Left cardiac atrium (tissue), 4 donors: ENCODE measurements at regions not wholly inside any gene's neighbourhood (a gene's known extent, or its start where the extent isn't known, plus 50 kb on each side); places are given as distances from the start of the nearest gene placed in this dataset.
"Not testable (repeated sequence)": the region's sequence is repeated elsewhere in the genome, so short reads cannot be mapped to it uniquely, and the experiment has no call there.

Source experiments
- ATAC-seq, 2 donors: fragments of 200-7000 bp; cut with Tn5 transposase; one replicate each; pipeline ENCODE4 v1.9.1; 2020; ENCODE audit warnings: mild to moderate bottlenecking in 2 of 2, moderate library complexity in 2 of 2
- DNase-seq: peaks from one replicate; pipeline ENCODE4 v3.0.0-alpha.2; 2020
- intact Hi-C, 2 donors: fragments of 100-400 bp; cut with DNase I; formaldehyde crosslinking; loops; one replicate each; pipeline versions ENCODE4 v1.14.1 to v1.15.1; 2022 to 2023
- donor health status: DM: no; HTN: yes; CAD: no.
- donor health status: DM: no; HTN: yes; CAD: no; lungs with severe emphysema.
- donor health status: DM: yes; HTN: yes; CAD: no.
- donor health status: Dilated cardiomyopathy.

- DNase-seq (no peak), ATAC-seq (no peak)
- intact Hi-C loops: no loop called here
These were observed 768.1 kb upstream of the LRFN5 start for GRCh38 chr14:40838601-40839000.

- no peak for DNase-seq
- intact Hi-C loops: no loop called here
- ATAC-seq: no peak
These were observed 800.2 kb upstream of the LRFN5 start for GRCh38 chr14:40806471-40806870.

- intact Hi-C loops: no loop called here
- ATAC-seq (no peak), DNase-seq (no peak)
These were observed 810.5 kb upstream of the LRFN5 start for GRCh38 chr14:40796168-40796567.

GRCh38 chr14:40784860-40785259, 821.8 kb upstream of the LRFN5 start:
- intact Hi-C loops: no loop called here
- no peak for DNase-seq
- no peak for ATAC-seq

GRCh38 chr14:40762685-40763084, 844.0 kb upstream of the LRFN5 start:
- no peak for DNase-seq
- ATAC-seq: no peak
- intact Hi-C loops: no loop called here

GRCh38 chr14:40762177-40762576, 844.5 kb upstream of the LRFN5 start:
- no peak for ATAC-seq
- intact Hi-C loops: no loop called here

GRCh38 chr14:40760704-40761103, 846.0 kb upstream of the LRFN5 start:
- DNase-seq (no peak), ATAC-seq (no peak)
- intact Hi-C loops: no loop called here

More at GRCh38 chr14:40762177-40762576, 844.5 kb upstream of the LRFN5 start:
- no peak for DNase-seq

- ATAC-seq (no peak), DNase-seq (no peak)
- intact Hi-C loops: no loop called here
These were observed 848.6 kb upstream of the LRFN5 start for GRCh38 chr14:40758076-40758475.

- intact Hi-C loops: no loop called here
- ATAC-seq (no peak), DNase-seq (no peak)
These were observed 849.2 kb upstream of the LRFN5 start for GRCh38 chr14:40757376-40757950.

GRCh38 chr14:40733206-40733605, 873.5 kb upstream of the LRFN5 start:
- ATAC-seq (no peak), DNase-seq (no peak)
- intact Hi-C loops: no loop called here

- ATAC-seq (no peak), DNase-seq (no peak)
- intact Hi-C loops: no loop called here
These were observed 879.6 kb upstream of the LRFN5 start for GRCh38 chr14:40727107-40727506.

GRCh38 chr14:40713387-40713786, 893.3 kb upstream of the LRFN5 start:
- DNase-seq: no peak
- ATAC-seq: no peak
- intact Hi-C loops: no loop called here

- DNase-seq (no peak), ATAC-seq (no peak)
- intact Hi-C loops: no loop called here
These were observed 909.4 kb upstream of the LRFN5 start for GRCh38 chr14:40697231-40697630.

GRCh38 chr14:40694023-40694422, 912.7 kb upstream of the LRFN5 start:
- DNase-seq (no peak), ATAC-seq (no peak)
- intact Hi-C loops: no loop called here

GRCh38 chr14:40691066-40691465, 915.6 kb upstream of the LRFN5 start:
- no peak for ATAC-seq
- no peak for DNase-seq
- intact Hi-C loops: no loop called here

GRCh38 chr14:40685764-40686163, 920.9 kb upstream of the LRFN5 start:
- intact Hi-C loops: no loop called here

GRCh38 chr14:40684328-40684727, 922.3 kb upstream of the LRFN5 start:
- ATAC-seq (no peak), DNase-seq (no peak)
- intact Hi-C loops: no loop called here

More at GRCh38 chr14:40685764-40686163, 920.9 kb upstream of the LRFN5 start:
- DNase-seq (no peak), ATAC-seq (no peak)

- DNase-seq (no peak), ATAC-seq (no peak)
- intact Hi-C loops: no loop called here
These were observed 924.4 kb upstream of the LRFN5 start for GRCh38 chr14:40682131-40682913.

GRCh38 chr14:40679256-40679655, 927.4 kb upstream of the LRFN5 start:
- intact Hi-C loops: no loop called here
- DNase-seq (no peak), ATAC-seq (no peak)

GRCh38 chr14:40677206-40677605, 929.5 kb upstream of the LRFN5 start:
- ATAC-seq, DNase-seq: not testable (repeated sequence)

GRCh38 chr14:40674502-40674901, 932.2 kb upstream of the LRFN5 start:
- ATAC-seq: no peak
- intact Hi-C loops: no loop called here

More at GRCh38 chr14:40677206-40677605, 929.5 kb upstream of the LRFN5 start:
- intact Hi-C loops: not testable (repeated sequence)

More at GRCh38 chr14:40674502-40674901, 932.2 kb upstream of the LRFN5 start:
- no peak for DNase-seq
